PC-9 (cell line): ENCODE measurements at regions not wholly inside any gene's neighbourhood (a gene's known extent, or its start where the extent isn't known, plus 50 kb on each side); places are given as distances from the start of the nearest gene placed in this dataset.

ENCODE experiments used
- EZH2 ChIP-seq: fragments of 200-600 bp; sonication (generic); IDR thresholded peaks from 2 replicates; pipeline ENCODE4 v1.8.0; 2017; ENCODE audit warnings: antibody characterized with exemption, low read depth
- TF ChIP-seq, protein P1 (sequence below): fragments of 200-600 bp; sonication (generic); conservative IDR thresholded peaks from 2 replicates; pipeline ENCODE4 v1.6.1; 2017; ENCODE audit warnings: mixed run types, antibody characterized with exemption, mild to moderate bottlenecking, moderate library complexity

DNA sequence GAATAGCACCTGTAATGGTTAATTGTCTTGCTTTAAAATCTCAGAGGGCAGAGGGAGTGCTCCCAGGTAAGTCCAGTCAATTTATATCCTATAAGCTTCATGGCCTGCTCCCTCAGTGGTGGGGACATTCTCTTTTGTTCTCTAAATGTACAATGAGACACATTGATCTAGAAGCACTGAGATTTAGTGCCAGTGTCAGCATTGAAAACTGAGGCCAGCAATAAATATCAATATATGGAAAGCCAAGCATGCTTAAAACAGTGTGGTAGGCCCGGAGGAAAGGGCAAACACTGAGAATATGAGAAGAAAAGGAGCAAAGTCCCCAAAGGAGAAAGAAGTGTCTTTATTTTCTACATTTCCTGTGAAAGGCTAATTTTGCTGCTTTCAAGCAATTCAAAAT is 68.4 kb upstream of the CCN2 start:
- TF ChIP-seq, protein P1, sequence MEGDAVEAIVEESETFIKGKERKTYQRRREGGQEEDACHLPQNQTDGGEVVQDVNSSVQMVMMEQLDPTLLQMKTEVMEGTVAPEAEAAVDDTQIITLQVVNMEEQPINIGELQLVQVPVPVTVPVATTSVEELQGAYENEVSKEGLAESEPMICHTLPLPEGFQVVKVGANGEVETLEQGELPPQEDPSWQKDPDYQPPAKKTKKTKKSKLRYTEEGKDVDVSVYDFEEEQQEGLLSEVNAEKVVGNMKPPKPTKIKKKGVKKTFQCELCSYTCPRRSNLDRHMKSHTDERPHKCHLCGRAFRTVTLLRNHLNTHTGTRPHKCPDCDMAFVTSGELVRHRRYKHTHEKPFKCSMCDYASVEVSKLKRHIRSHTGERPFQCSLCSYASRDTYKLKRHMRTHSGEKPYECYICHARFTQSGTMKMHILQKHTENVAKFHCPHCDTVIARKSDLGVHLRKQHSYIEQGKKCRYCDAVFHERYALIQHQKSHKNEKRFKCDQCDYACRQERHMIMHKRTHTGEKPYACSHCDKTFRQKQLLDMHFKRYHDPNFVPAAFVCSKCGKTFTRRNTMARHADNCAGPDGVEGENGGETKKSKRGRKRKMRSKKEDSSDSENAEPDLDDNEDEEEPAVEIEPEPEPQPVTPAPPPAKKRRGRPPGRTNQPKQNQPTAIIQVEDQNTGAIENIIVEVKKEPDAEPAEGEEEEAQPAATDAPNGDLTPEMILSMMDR = no peak
- TF ChIP-seq EZH2 = no peak
